ENCODE measurements at regions not wholly inside any gene's neighbourhood (a gene's known extent, or its start where the extent isn't known, plus 50 kb on each side); places are given as distances from the start of the nearest gene placed in this dataset.

- no peak for DNase-seq (ENCODE audit: low read depth)
- TF ChIP-seq CTCF (IDR thresholded peaks at IDR 0.05; ENCODE audit: insufficient read depth, low read depth, low read length), result no peak
- no peak overlapping the region for H3K4me3 ChIP-seq (ENCODE audit: low read depth, low read length)
These were observed 157.8 kb upstream of the HDAC4 start for GRCh38 chr2:239558661-239559060.

GRCh38 chr2:239557516-239557915, 156.7 kb upstream of the HDAC4 start:
- TF ChIP-seq CTCF (IDR thresholded peaks at IDR 0.05; ENCODE audit: insufficient read depth, low read depth, low read length), result no peak
- H3K4me3 ChIP-seq (ENCODE audit: low read depth, low read length), result no peak overlapping the region
- DNase-seq (ENCODE audit: low read depth), result no peak

- no peak for TF ChIP-seq CTCF (IDR thresholded peaks at IDR 0.05; ENCODE audit: insufficient read depth, low read depth, low read length)
- DNase-seq (ENCODE audit: low read depth), result no peak
- no peak overlapping the region for H3K4me3 ChIP-seq (ENCODE audit: low read depth, low read length)
These were observed 154.7 kb upstream of the HDAC4 start for GRCh38 chr2:239555571-239555905.

- H3K4me3 ChIP-seq (ENCODE audit: low read depth, low read length), result no peak overlapping the region
- no peak for DNase-seq (ENCODE audit: low read depth)
- no peak for TF ChIP-seq CTCF (IDR thresholded peaks at IDR 0.05; ENCODE audit: insufficient read depth, low read depth, low read length)
These were observed 154.1 kb upstream of the HDAC4 start for GRCh38 chr2:239554766-239555570.

GRCh38 chr2:239553376-239554000, 152.7 kb upstream of the HDAC4 start:
- no peak for TF ChIP-seq CTCF (IDR thresholded peaks at IDR 0.05; ENCODE audit: insufficient read depth, low read depth, low read length)
- DNase-seq (ENCODE audit: low read depth), result no peak
- no peak overlapping the region for H3K4me3 ChIP-seq (ENCODE audit: low read depth, low read length)

- DNase-seq (ENCODE audit: low read depth), result no peak
- H3K4me3 ChIP-seq (ENCODE audit: low read depth, low read length), result no peak overlapping the region
- TF ChIP-seq CTCF (IDR thresholded peaks at IDR 0.05; ENCODE audit: insufficient read depth, low read depth, low read length), result no peak
These were observed 151.6 kb upstream of the HDAC4 start for GRCh38 chr2:239552213-239552926.
